Ammon's horn (tissue), 1 donor: ENCODE measurements at regions not wholly inside any gene's neighbourhood (a gene's known extent, or its start where the extent isn't known, plus 50 kb on each side); places are given as distances from the start of the nearest gene placed in this dataset.

Experiments used
- DNase-seq: peaks from one replicate; pipeline ENCODE4 v3.0.0-alpha.2; 2016; ENCODE audit warnings: low spot score

- DNase-seq = no peak
Observed at GRCh38 chr11:10387206-10388083, 67.6 kb upstream of the AMPD3 start.

GRCh38 chr11:10388101-10388500 is 67.0 kb upstream of the AMPD3 start:
- DNase-seq = no peak

- DNase-seq = no peak
Observed at GRCh38 chr11:10388574-10388973, 66.5 kb upstream of the AMPD3 start.

GRCh38 chr11:10390375-10390774 is 64.7 kb upstream of the AMPD3 start:
- no peak for DNase-seq

DNA sequence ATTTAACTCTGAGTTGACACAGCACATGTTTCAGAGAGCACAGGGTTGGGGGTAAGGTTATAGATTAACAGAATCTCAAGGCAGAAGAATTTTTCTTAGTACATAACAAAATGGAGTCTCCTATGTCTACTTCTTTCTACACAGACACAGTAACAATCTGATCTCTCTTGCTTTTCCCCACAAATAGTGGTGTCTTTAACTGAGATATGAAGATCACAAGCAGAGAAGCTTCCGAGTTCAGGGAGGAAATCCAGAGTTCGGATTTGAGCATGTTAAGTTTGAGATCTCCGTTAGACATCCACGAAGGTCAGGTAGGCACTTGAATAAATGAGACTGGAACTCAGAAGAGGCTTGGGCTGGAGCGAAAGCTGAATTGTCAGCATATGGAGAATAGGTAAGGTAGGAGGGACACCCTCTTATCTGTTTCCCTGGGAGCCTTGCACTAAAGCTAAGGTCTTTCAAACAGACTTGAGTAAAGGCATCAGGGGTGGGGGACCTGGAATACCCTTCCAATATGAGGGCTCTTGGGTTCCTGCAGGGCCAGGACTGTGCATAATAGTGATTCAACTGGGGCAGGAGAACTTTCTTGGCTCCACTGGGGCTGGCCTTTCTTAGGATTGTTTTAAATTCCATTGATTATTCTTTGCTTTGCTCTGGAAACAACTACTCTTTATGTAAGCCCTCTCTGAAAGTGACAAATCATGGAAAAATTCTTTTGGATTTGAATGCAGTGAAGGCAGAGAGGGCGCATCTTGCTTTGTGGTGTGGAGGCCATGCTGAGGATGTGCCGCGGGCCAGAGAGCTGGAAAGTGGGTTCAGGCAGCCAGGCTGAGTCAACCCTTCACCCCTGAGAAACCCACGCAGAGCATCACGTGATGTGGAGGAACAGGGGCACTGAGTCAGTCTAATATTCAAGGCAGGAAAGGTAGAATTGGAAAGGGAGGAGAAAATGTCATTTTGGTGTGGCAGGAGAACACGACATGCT is 62.7 kb upstream of the AMPD3 start:
- DNase-seq = no peak

- DNase-seq = no peak
Observed at GRCh38 chr11:10394229-10395101, 60.6 kb upstream of the AMPD3 start.

- no peak for DNase-seq
Observed at GRCh38 chr11:10395166-10395897, 59.7 kb upstream of the AMPD3 start.

DNA sequence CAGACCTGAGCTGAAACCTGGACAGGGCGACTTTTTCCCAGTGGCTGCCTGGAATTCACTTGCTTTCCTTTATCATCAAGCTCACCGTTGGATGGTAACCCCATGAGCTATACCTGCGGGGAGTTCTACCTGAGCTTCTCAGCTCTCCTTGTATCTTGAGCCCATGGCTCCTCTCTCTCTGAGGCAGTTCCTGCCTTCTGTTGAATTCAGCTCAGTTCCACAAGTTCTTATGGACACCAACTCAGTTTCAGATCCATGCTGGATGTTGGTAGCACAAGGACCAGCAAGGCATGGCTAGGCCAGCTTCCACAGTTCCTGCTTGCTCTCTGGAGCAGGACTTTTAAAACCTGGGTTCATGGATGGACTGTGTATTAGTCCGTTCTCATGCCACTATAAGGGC is 58.3 kb upstream of the AMPD3 start:
- DNase-seq = no peak

DNA sequence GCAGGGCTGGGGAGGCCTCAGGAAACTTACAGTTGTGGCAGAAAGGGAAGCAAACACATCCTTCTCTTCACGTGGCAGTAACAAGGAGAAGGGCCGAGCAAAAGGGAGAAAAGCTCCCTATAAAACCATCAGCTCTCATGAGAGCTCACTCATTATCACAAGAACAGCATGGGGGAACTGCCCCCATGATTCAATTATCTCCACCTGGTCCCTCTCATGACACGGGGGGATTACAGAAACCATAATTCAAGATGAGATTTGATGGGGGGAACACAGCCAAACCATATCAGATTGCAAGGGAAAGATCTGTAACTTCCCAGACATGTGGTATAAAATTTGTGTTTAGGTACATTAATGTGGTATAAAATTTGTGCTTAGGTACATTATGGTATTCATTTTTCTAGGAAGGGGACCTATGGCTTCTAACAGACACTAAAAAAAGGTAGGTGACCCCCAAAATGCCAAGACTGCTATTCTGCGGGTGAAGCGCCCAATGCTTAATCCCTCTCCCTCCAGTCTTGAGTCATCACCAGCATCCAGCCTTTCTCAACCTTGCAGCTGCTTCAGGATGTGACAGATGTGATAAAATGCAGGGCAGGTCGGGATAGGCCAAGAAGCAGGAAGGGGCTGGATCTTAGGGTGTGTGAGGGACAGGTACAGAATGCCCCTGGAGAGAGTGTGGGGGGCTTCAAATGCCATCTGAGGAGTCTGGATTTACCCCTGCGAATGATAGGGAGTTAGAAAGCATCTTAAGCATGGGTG is 57.7 kb upstream of the AMPD3 start:
- DNase-seq = no peak

- DNase-seq = no peak
Observed at GRCh38 chr11:10398525-10398924, 56.5 kb upstream of the AMPD3 start.

DNA sequence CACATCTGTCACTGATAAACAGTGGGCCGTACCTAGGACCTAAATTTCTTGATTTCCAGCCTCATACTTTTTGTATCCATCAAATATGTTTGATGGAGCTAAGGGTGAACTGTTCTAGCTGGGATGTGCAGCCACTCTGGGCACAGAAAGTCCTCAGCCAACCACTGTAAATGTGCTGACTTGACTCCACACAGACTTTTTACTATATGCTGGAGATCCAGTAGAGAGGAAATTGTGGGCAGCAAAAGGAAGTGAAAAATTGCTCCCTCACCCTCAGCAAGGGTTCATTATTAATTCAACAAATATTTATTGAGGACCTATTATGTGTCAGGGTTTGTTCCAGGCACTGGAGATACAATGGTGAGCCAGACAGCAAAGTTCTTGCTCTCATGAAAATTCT is 54.2 kb upstream of the AMPD3 start:
- no peak for DNase-seq

- DNase-seq = no peak
Observed at GRCh38 chr11:10401256-10401655, 53.8 kb upstream of the AMPD3 start.

GRCh38 chr11:10401696-10402392 is 53.2 kb upstream of the AMPD3 start:
- no peak for DNase-seq
